GM19239 (cell line): ENCODE measurements at regions not wholly inside any gene's neighbourhood (a gene's known extent, or its start where the extent isn't known, plus 50 kb on each side); places are given as distances from the start of the nearest gene placed in this dataset.
"Not testable (repeated sequence)": the region's sequence is repeated elsewhere in the genome, so short reads cannot be mapped to it uniquely, and the experiment has no call there.

Experiments used
- DNase-seq: peaks from one replicate; pipeline ENCODE4 v3.0.0; 2011; ENCODE audit warnings: low spot score; ENCODE audit not compliant: insufficient read length
- FAIRE-seq: peaks from 2 replicates; lab custom pipeline; 2011; peaks lifted over from hg19 to GRCh38; lab: Jason Lieb, UNC

DNA sequence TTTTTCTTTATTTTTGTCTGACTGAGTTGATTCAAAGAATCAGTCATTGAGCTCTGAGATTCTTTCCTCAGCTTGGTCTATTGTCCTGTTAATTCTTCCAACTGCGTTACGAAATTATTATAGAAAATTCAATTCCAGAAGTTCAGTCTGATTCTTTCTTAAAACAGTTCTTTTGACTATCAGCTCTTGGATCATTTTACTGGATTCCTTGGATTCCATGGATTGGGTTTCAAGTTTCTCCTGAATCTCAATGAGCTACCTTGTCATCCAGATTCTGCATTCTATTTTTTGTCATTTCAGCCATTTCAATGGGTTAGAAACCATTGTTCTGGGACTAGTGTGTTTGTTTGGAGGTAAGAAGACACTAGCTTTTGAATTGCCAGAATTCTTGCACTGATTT, 169.3 kb downstream of the PCDH20 start:
- DNase-seq = no peak
- FAIRE-seq = no peak

DNA sequence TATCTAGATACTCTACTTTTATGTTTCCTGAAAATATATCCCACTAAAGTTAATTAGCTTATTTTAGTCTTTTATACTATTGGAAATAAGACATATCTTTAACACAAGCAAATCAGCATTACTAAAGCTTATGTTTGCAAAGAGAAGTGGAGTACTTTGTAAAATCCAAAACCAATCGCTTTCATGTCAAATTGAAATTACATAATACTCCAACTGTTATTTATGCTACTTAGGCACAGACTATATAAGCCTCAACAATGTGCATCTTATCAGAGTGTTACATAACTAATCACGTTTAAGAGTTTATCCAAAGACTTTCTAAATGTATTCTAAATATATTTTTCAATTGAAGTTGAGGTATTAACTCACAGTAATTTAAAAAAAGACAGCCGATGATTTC, 200.0 kb downstream of the PCDH20 start:
- FAIRE-seq = no peak
- DNase-seq = no peak

DNA sequence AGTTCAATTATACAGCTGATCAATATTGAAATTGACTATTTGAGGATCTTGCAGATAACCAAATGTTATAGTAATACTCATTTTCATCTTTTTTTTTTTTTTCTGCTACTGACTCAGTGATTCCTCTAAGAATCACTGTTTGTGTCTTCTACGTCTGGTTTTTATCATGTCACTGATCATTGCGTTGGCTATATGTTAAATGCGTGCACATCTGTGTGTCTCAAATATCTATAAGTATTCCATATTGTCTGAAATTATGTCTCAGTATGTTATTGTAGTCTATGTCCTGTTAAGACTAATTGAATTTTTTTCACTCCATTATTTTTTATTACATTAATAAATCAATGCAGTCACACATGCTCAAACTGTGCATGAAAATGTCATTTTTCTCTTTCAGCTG, 200.5 kb downstream of the PCDH20 start:
- no peak for FAIRE-seq
- DNase-seq = no peak

DNA sequence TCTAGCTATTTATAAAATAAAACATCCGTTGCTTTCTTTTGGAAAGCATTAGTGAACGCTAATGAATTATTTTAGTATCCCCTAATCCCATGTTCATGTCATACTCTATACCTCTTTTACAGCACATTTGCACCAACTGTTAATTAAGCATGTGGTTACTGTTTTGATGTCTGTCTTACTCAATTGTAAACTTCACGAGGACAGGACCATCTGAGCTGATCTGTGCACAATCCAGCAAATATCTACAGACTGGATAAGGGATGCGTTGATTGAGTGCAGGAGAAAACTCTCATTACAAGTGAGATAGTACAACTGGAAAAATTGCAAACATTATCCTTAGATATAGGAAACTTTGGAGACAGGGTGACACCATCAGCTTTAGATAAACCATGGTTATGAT, 201.1 kb downstream of the PCDH20 start:
- FAIRE-seq (no peak), DNase-seq (no peak)

DNA sequence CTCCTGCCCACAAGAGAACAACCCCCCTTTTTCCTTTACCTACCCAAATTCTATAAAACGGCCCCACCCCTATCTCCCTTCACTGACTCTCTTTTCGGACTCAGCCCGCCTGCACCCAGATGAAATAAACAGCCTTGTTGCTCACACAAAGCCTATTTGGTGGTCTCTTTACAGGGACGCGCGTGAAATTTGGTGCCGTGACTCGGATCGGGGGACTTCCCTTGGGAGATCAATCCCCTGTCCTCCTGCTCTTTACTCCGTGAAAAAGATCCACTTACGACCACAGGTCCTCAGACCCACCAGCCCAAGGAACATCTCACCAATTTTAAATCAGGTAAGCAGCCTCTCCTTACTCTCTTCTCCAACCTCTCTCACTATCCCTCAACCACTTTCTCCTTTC, 209.8 kb downstream of the PCDH20 start:
- not testable (repeated sequence) for DNase-seq, FAIRE-seq

DNA sequence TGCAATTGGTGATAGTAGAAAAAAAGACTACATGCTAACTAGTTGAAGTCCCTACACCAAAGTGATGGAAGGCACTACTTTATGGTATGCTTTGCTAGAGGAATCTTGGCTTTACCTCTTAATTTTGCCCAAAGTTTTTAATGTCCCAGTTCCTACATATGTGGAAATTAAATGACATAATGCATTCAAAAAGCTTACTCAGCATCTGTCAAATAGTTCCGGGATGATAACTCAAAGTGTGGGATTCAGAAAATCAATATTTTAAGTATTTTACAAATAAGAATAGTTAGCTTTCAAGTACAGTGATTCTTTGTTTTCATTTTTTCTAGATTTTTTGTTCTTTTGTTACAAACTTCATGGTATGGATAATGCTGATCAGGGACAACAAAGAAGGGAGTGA, 211.6 kb downstream of the PCDH20 start:
- FAIRE-seq = no peak
- DNase-seq = no peak

DNA sequence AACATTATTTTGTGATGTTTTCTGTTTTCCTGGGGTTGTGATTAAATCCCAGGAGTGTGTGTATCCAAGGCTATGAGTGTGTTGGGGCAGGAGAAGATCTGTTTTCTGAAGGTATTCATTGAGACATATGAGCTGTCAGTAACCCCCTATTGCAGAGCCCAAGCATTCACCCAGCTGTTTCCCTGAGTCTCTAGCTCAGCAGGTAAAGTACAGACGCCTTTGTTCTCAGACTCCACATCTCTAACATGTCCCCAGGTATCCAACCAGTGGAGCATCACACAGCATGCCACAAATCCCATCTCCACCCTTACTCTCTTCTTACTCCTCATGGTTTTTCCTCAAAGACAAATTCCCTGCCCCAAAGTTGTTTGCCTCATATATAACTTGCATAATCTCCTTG, 213.6 kb downstream of the PCDH20 start:
- no peak for DNase-seq
- no peak for FAIRE-seq

DNA sequence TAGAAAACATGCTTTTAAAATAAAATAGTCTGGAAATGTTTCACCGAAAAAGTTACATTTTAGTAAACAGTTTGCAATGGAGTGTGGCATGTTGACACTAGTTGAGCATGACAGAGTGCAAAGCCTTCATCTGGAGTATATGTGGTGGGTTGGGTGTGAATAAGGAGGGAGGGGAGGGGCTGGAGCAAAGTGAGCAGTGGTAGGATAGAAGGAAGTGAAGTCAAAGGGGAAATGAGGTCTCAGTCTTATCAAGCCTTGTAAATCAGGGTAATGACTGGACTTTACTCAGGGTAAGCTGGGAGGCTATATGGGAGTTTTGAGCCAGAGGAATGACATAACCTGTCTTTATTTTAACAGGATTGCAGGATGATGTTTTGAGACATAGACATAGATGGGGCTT, 222.8 kb downstream of the PCDH20 start:
- FAIRE-seq (no peak), DNase-seq (no peak)

DNA sequence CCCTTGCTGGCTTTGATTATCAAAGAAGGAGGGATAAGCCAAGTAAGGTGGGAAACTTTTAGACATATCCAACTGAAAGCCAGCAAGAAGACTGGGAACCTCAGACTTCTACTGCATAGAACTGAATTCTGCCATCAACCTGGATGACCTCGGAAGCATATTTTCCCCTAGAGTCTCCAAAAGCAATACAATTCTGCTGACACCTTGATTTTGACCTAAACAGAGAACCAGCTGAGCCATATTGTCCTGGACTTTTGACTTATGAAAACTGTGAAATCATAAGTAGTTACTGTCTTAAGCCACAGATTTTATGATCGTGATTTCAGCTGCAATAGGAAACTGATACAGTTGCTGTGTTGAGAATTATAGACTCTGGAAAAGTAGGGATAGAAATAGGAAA, 227.6 kb downstream of the PCDH20 start:
- no peak for FAIRE-seq
- no peak for DNase-seq

DNA sequence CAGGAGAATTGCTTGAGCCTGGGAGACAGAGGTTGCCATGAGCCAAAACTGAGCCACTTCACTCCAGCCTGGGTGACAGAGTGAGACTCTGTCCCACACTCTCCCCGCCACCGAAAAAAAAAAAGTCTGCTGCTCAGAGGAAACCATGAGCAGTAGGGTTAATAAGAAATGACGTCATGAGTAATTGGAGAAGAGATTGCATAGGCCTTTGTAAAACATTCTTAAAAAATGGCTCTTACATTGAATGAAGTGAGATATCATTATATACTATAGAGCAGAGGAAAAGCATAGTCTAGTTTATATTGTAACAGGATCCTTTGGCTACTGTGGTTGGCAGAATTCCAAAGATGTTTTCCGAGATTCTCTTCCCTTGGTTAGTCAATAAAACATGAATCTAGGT, 228.2 kb downstream of the PCDH20 start:
- FAIRE-seq (no peak), DNase-seq (no peak)

DNA sequence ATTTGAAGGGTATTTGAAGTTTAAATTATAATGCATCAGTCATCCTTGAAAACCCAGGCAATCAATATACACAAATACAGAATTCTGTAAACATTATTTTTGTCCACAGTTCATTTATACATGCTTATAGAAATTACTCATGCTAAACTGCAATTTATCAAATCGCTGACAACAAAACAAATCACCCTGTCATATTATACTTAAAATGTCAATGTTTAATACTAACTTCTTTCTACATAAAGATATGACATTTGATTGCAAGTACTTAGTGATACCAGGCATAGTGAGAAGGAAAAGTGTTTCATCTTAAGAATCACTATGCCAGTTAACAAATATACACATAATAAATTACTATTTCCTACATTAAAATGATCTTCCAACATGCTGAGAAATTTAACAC, 232.0 kb downstream of the PCDH20 start:
- no peak for DNase-seq
- no peak for FAIRE-seq

DNA sequence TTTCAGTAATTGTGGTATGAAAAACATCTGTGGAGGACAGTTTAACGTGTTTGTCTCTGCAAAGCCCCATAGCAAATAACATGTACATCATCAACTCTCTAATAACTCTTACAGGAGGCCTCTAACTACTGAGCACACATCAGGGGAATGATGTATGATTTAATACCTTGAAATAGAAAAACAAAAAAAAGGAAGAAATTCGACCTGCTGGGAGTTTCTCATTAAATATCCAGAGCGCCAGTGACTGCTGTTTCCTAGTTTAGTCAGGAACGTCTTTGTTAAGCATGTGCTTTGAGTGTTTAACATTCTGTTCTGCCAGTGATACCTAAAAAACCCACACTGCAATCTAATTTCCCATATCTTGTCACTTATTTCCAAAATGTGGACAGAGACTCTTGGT, 235.4 kb downstream of the PCDH20 start:
- no peak for DNase-seq
- no peak for FAIRE-seq

DNA sequence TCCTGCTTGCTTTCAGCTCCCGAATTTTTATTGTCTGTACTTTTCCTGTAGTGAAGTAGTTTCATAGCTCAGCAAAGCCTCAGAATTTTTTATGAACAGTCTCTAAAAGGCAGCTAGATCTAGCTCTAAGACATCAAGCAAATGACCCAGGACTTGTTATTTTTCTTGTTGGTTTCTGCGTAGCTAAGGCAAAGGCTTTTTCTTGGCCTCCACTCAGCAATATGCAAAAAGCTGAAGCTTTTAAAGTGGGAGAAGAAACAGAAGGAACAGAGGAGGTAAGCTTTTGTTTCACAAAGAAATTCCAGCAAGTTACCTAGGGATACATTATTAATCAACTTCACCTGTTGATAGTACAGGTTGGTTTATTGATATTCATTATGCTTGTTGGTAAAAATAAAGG, 235.9 kb downstream of the PCDH20 start:
- DNase-seq (no peak), FAIRE-seq (no peak)

DNA sequence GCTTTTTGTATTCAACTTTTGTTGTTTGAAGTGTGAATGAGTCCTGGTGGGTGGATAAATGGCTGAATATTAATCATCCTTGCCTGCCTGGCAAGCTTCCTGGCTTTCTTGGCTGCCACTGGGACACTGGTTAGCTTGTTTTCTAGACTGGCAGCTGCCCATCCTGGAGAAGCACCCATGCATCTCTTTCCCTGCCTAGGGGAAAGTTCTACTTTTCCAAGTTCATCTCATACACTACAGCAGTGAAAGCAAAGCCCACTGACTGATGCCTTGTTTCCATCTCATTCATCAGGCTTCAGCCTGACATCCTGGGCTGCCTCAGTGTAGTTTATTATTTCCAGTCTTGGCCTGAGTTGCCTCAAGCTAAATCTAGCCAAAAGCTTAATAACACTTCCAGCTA, 244.8 kb downstream of the PCDH20 start:
- FAIRE-seq (no peak), DNase-seq (no peak)

DNA sequence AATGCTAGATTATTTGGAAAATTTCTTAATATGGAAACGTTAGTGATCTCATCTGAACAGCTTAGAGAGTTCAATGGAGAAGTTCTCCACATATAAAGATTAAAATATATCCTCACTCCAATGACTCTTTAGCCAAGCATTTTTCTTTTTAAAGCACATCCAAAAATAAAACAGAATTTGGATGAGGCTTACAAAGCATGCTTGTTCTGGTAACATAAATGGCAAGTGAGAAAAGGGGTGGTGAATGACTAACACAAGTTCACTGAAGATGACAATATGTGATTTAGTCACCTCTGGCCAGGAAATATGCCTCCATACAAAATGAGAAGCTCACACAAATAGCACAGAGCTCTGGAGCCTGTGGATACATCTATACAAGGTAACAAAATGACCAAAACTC, 253.0 kb downstream of the PCDH20 start:
- DNase-seq (no peak), FAIRE-seq (no peak)

DNA sequence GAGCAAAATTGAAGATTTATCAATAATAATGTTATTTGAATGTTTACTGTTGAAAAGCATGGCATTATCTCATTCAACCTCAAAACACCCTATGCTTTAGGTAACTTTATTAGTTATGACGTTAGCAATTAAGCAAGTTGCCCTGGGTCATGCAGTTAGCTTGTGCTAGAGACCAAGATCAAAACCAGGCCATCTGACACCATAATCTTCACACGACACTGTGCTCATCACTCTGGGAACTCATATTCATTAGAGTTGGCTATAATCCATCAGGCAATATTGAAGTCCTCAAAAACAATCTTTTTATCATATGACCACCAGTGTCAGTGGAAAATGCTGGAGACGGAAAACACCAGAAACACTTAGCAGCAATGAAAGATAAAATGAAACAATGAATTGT, 253.5 kb downstream of the PCDH20 start:
- DNase-seq = no peak
- no peak for FAIRE-seq

DNA sequence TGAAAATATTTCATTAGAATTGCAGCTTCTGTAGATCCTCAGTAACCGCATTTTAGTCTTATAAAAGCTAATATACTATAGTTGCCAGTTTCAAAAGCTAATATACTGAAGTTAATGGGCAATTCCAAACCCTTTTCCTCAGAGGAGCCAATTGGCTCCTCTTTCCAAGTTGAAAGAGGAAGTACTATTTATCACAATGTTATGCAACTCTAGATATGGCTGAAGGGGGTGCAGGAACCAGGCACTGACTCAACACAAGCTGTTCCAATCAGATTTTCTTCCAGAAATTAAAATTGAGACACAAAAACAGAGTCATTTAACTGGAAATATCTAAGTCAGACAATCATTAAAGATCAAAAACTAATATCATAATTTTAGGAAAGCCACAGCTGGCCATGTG, 258.9 kb downstream of the PCDH20 start:
- no peak for FAIRE-seq
- DNase-seq = no peak

DNA sequence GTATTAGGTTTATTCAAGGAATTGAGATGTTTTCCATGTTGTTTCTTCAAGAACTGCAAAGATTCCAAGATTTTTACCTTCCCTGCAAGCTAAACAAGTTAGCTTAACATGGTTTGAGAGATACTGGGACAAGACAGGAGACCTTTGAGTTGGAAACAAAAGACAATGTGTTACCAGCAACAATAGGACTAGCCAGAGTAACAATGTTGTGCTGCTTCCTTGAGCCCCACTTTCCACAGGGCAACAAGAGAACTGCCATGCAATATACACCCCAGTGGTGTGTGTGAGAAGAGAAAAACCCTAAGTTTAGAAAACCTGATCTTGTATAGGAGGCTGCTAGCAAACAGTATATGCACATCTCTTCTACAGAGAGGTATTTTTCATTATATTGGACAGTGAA, 264.6 kb downstream of the PCDH20 start:
- no peak for DNase-seq
- no peak for FAIRE-seq

DNA sequence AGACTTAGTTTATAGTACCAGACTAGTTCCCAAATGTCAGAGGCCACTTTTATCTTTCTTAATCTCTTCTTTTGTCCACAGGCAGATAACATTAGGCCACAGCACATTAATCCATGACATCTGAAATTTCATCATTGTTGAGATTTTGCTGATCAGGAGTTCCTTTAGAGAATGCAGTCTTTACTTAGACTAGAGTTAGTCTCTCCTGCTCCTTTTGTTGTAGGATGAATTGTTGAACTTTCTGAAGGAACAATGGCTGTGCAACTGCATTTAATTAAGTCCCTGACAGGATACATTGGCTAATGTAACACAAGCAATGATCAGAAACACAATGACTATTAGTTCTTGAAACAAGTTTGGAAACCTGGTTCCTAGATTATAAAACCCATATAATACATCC, 266.3 kb downstream of the PCDH20 start:
- FAIRE-seq = no peak
- DNase-seq = no peak

DNA sequence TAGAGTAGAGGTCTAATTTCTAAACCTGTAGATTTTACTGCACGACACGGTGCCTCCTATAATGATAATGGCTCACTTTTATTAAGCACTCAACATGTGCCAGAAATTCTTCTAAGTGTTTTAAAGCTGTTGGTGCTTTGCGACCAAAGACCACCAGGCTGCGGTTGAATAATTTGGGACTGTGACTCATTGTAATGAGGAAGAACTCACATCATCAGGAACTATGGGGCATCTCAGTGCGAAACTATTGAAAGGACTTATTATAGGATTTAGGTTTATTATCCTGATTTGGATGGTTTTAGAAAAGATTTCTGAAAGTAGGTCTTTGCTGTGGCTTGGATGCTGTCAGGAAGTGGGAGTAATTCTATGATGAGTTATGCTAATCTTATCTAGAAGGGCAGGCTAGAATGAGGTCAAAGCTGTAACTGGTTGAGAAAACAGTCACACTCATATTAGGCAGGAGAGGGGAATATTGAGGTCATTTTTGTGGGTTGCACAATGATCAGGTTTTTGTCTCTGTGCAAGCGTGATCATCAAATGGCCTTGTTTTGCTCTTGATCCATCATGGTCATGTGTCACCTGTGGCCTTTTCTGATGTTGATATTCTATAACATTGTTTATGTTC, 266.8 kb downstream of the PCDH20 start:
- DNase-seq = no peak
- FAIRE-seq = no peak

DNA sequence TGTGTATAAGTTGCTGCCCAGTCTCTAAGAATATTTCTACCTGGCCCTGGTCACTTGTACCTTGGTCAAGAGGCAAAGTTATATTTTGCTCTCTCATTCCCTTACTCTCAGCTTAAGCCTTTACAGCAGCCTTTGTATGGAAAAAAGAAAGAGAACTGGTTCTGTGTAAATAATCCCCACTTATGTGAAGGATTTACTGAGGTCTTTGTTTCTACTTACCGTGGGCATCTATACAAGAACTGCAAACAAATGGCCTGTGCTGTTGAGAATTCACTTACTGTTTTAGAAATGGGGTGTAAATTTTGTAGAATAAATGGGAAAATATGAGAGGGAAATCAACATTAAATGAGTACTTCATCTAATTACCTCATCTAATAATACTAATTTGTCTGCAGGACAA, 267.4 kb downstream of the PCDH20 start:
- DNase-seq (no peak), FAIRE-seq (no peak)

DNA sequence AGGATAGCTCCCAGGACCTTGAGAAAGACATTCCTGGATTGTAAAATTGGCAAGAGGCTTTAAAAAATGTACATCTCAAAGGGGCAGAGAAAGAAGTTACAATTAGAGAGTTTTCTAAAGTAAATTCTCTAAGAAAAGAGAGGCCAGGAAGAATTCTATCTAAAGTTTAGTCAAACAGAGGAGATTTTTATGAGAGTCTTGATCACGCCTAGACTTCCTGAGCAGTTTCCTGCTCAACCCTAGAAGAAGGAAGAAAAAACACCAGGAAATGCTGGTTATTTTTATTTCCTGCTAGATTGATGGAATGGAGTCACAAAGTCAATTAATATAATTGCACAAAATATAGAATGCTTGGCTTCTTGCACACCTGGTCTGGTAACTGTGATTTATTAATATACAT, 269.1 kb downstream of the PCDH20 start:
- no peak for FAIRE-seq

DNA sequence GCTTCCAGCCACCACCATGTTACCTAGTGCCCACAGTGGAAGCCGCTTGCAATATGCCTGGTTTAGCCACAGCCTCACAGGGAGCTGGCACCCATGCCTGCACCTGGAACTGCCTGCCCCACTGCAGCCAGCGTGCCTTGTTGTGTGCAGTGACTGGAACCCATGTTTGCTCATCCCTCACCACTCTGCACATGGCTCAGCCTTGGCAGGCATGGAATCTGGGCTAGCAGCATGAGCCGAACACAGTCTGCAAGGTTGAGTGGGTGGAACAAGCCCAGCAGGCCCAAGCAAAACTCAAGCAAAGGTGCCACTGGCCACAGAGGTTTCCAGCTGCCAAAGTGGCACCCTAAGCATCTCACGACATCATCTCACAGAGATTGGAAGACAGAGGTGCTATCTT, 269.5 kb downstream of the PCDH20 start:
- FAIRE-seq (no peak), DNase-seq (no peak)

More for the DNA sequence above, 269.1 kb downstream of the PCDH20 start:
- no peak for DNase-seq
